H9 (cell line): ENCODE measurements at regions not wholly inside any gene's neighbourhood (a gene's known extent, or its start where the extent isn't known, plus 50 kb on each side); places are given as distances from the start of the nearest gene placed in this dataset.
"Not testable (repeated sequence)": the region's sequence is repeated elsewhere in the genome, so short reads cannot be mapped to it uniquely, and the experiment has no call there.

Experiments used
- DNase-seq: peaks from one replicate; pipeline ENCODE4 v3.0.0-alpha.2; 2017
- H2AFZ ChIP-seq: one replicate; pipeline ENCODE4 v1.6.1; 2013; ENCODE audit warnings: mild to moderate bottlenecking, low read length, control low read depth, moderate library complexity
- H2AK5ac ChIP-seq: 2 replicates; pipeline ENCODE4 v1.6.1; 2013; ENCODE audit warnings: low read length, control low read depth, mixed read lengths; ENCODE audit not compliant: insufficient read length
- H2BK120ac ChIP-seq: one replicate; pipeline ENCODE4 v1.6.1; 2013; ENCODE audit warnings: low read depth, mild to moderate bottlenecking, low read length, control low read depth, inconsistent platforms; ENCODE audit not compliant: poor library complexity, severe bottlenecking
- H2BK12ac ChIP-seq: 2 replicates; pipeline ENCODE4 v1.6.1; 2013; ENCODE audit warnings: low read length, control low read depth, mixed read lengths, low read depth; ENCODE audit not compliant: insufficient read length
- H2BK15ac ChIP-seq: 2 replicates; pipeline ENCODE4 v1.6.1; 2013; ENCODE audit warnings: low read depth, low read length, control low read depth
- H2BK20ac ChIP-seq: one replicate; pipeline ENCODE4 v1.6.1; 2013; ENCODE audit warnings: low read depth, mild to moderate bottlenecking, low read length, control low read depth, inconsistent platforms; ENCODE audit not compliant: poor library complexity, severe bottlenecking
- H2BK5ac ChIP-seq: 2 replicates; pipeline ENCODE4 v1.6.1; 2013; ENCODE audit warnings: low read length, control low read depth, mixed read lengths; ENCODE audit not compliant: insufficient read length
- H3K14ac ChIP-seq: 2 replicates; pipeline ENCODE4 v1.6.1; 2013; ENCODE audit warnings: low read length, control low read depth; ENCODE audit not compliant: insufficient read depth
- H3K18ac ChIP-seq: 2 replicates; pipeline ENCODE4 v1.6.1; 2013; ENCODE audit warnings: low read depth, mild to moderate bottlenecking, mixed read lengths, low read length, control low read depth; ENCODE audit not compliant: insufficient read length
- H3K23ac ChIP-seq: 2 replicates; pipeline ENCODE4 v1.6.1; 2013; ENCODE audit warnings: low read length, control low read depth, mixed read lengths, low read depth; ENCODE audit not compliant: insufficient read length
- H3K23me2 ChIP-seq: 2 replicates; pipeline ENCODE4 v1.6.1; 2013; ENCODE audit warnings: low read depth, mild to moderate bottlenecking, mixed read lengths, low read length, control low read depth; ENCODE audit not compliant: insufficient read length, poor library complexity, severe bottlenecking
- H3K27ac ChIP-seq: 2 replicates; pipeline ENCODE4 v1.5.1; 2013; ENCODE audit warnings: low read length, control low read depth, mixed read lengths, low read depth; ENCODE audit not compliant: insufficient read length
- H3K27me3 ChIP-seq: 2 replicates; pipeline ENCODE4 v1.6.1; 2013; ENCODE audit warnings: low read length, control low read depth, inconsistent platforms; ENCODE audit not compliant: insufficient read depth
- H3K4ac ChIP-seq: 2 replicates; pipeline ENCODE4 v1.6.1; 2013; ENCODE audit warnings: low read depth, mild to moderate bottlenecking, control low read depth, inconsistent platforms, low read length, moderate library complexity
- H3K4me1 ChIP-seq: 2 replicates; pipeline ENCODE4 v1.6.1; 2013; ENCODE audit warnings: low read length, control low read depth, inconsistent platforms; ENCODE audit not compliant: insufficient read depth
- H3K4me2 ChIP-seq: 2 replicates; pipeline ENCODE4 v1.6.1; 2013; ENCODE audit warnings: low read length, control low read depth, mixed read lengths; ENCODE audit not compliant: insufficient read length, insufficient read depth
- H3K56ac ChIP-seq: 2 replicates; pipeline ENCODE4 v1.6.1; 2013; ENCODE audit warnings: low read depth, mild to moderate bottlenecking, mixed read lengths, low read length, control low read depth; ENCODE audit not compliant: insufficient read length
- H3K79me1 ChIP-seq: 2 replicates; pipeline ENCODE4 v1.6.1; 2013; ENCODE audit warnings: low read depth, mild to moderate bottlenecking, moderate library complexity, low read length, control low read depth, inconsistent platforms; ENCODE audit not compliant: insufficient read depth, poor library complexity, severe bottlenecking
- H3K79me2 ChIP-seq: 2 replicates; pipeline ENCODE4 v1.6.1; 2013; ENCODE audit warnings: low read length, control low read depth, inconsistent platforms; ENCODE audit not compliant: insufficient read depth
- H3K9ac ChIP-seq: 2 replicates; pipeline ENCODE4 v1.6.1; 2013; ENCODE audit warnings: low read length, control low read depth, mixed read lengths; ENCODE audit not compliant: insufficient read length; ENCODE audit errors: extremely low read depth
- H3K9me3 ChIP-seq: one replicate; pipeline ENCODE4 v1.6.1; 2013; ENCODE audit warnings: low read depth, low read length, inconsistent platforms; ENCODE audit not compliant: control insufficient read depth
- H3T11ph ChIP-seq: one replicate; pipeline ENCODE4 v1.6.1; 2013; ENCODE audit warnings: mild to moderate bottlenecking, low read length, control low read depth, inconsistent platforms
- H4K20me1 ChIP-seq: one replicate; pipeline ENCODE4 v1.6.1; 2013; ENCODE audit not compliant: control insufficient read depth, insufficient read length, insufficient read depth
- H4K5ac ChIP-seq: 2 replicates; pipeline ENCODE4 v1.6.1; 2013; ENCODE audit warnings: low read depth, mild to moderate bottlenecking, mixed read lengths, low read length, control low read depth; ENCODE audit not compliant: insufficient read length
- H4K8ac ChIP-seq: replicated peaks from 2 replicates; pipeline ENCODE4 v1.6.1; 2013; ENCODE audit warnings: low read length, control low read depth, mixed read lengths, low read depth; ENCODE audit not compliant: insufficient read length
- H4K91ac ChIP-seq: 2 replicates; pipeline ENCODE4 v1.6.1; 2013; ENCODE audit warnings: low read depth, mild to moderate bottlenecking, moderate library complexity, mixed read lengths, low read length, control low read depth; ENCODE audit not compliant: insufficient read length
- H3K27ac Mint-ChIP-seq, 3 experiments: 2 replicates in 2 of 3; 3 replicates in 1 of 3; pipeline ENCODE4 v1.8.0; 2020 to 2021; ENCODE audit warnings: mixed read lengths in 3 of 3, mild to moderate bottlenecking in 1 of 3, moderate library complexity in 1 of 3
- H3K27me3 Mint-ChIP-seq: 2 replicates; pipeline ENCODE4 v1.8.0; 2021; ENCODE audit warnings: low read depth, mild to moderate bottlenecking, moderate library complexity, mixed read lengths
- H3K36me3 Mint-ChIP-seq, 3 experiments: 2 replicates in 2 of 3; 3 replicates in 1 of 3; pipeline ENCODE4 v1.8.0; 2020 to 2021; ENCODE audit warnings: low read depth in 3 of 3, mixed read lengths in 3 of 3; ENCODE audit not compliant: insufficient read depth in 1 of 3
- H3K4me1 Mint-ChIP-seq, 2 experiments: 2 replicates each; pipeline ENCODE4 v1.8.0; 2020; ENCODE audit warnings: mixed read lengths in 2 of 2
- H3K4me3 Mint-ChIP-seq, 2 experiments: 2 replicates in 1 of 2; 3 replicates in 1 of 2; pipeline ENCODE4 v1.8.0; 2020 to 2021; ENCODE audit warnings: mild to moderate bottlenecking in 2 of 2, mixed read lengths in 2 of 2, moderate library complexity in 1 of 2
- H3K9me3 Mint-ChIP-seq, 2 experiments: 2 replicates in 1 of 2; 3 replicates in 1 of 2; pipeline ENCODE4 v1.8.0; 2020; ENCODE audit warnings: mild to moderate bottlenecking in 2 of 2, mixed read lengths in 2 of 2, moderate library complexity in 1 of 2
- WGBS: extraction: QIAGEN DNeasy Blood & Tissue Kit; methylation state at CpG from one replicate; pipeline ENCODE4 v1.1.7; 2013; ENCODE audit warnings: missing lambda C conversion rate, low lambda C conversion rate, mixed read lengths; ENCODE audit not compliant: insufficient read length; ENCODE audit errors: extremely low coverage; 5-methylcytosine and 5-hydroxymethylcytosine counted together

- not testable (repeated sequence) for H3K56ac ChIP-seq, H3K79me2 ChIP-seq, H2BK120ac ChIP-seq, H3K18ac ChIP-seq, DNase-seq, H3K9ac ChIP-seq, H2AFZ ChIP-seq, H4K91ac ChIP-seq, H4K5ac ChIP-seq, H3K23ac ChIP-seq, H3K36me3 Mint-ChIP-seq, H2AK5ac ChIP-seq, H2BK5ac ChIP-seq, H2BK15ac ChIP-seq, H3K23me2 ChIP-seq, H3K4ac ChIP-seq, H3K27ac ChIP-seq, H4K8ac ChIP-seq, H2BK12ac ChIP-seq, H4K20me1 ChIP-seq, H3K79me1 ChIP-seq, H3K4me3 Mint-ChIP-seq, H3K14ac ChIP-seq, H3K4me2 ChIP-seq, H3K27me3 ChIP-seq, H3T11ph ChIP-seq, H3K27ac Mint-ChIP-seq, H2BK20ac ChIP-seq, H3K4me1 Mint-ChIP-seq, H3K4me1 ChIP-seq, H3K27me3 Mint-ChIP-seq
- WGBS = no CpG with 5 or more reads among the region's 24 CpGs
- peaks cover 50 to 58% of the 10 kb centered on the region in 2 experiments for H3K9me3 Mint-ChIP-seq
- peaks cover 11% of the 10 kb centered on the region for H3K9me3 ChIP-seq
Observed at GRCh38 chr18:14378376-14378775, 165.0 kb downstream of the POTEC start.

- not testable (repeated sequence) for H3K27me3 Mint-ChIP-seq, H2BK5ac ChIP-seq, H2AFZ ChIP-seq, H3K27ac ChIP-seq, H3K4me1 ChIP-seq, H2AK5ac ChIP-seq, H3K27me3 ChIP-seq, H3K4ac ChIP-seq, H2BK15ac ChIP-seq, H2BK120ac ChIP-seq, H3K79me1 ChIP-seq, H3T11ph ChIP-seq, H4K8ac ChIP-seq, H3K56ac ChIP-seq, H3K23me2 ChIP-seq, H3K27ac Mint-ChIP-seq, H4K5ac ChIP-seq, H3K14ac ChIP-seq, H3K9me3 ChIP-seq, H2BK20ac ChIP-seq, H3K4me3 Mint-ChIP-seq, H3K4me1 Mint-ChIP-seq, H3K23ac ChIP-seq, H3K18ac ChIP-seq, H4K91ac ChIP-seq, H3K9ac ChIP-seq, H3K4me2 ChIP-seq, H2BK12ac ChIP-seq, DNase-seq, H3K36me3 Mint-ChIP-seq, H4K20me1 ChIP-seq, H3K79me2 ChIP-seq
- H3K9me3 Mint-ChIP-seq = peaks cover 54 to 63% of the 10 kb centered on the region in 2 experiments
- WGBS = no CpG with 5 or more reads among the region's 18 CpGs
Observed at GRCh38 chr18:14361346-14361745, 182.1 kb downstream of the POTEC start.
